ENCODE measurements at regions not wholly inside any gene's neighbourhood (a gene's known extent, or its start where the extent isn't known, plus 50 kb on each side); places are given as distances from the start of the nearest gene placed in this dataset.

- no peak overlapping the region for H3K4me3 ChIP-seq (ENCODE audit: low read depth, low read length)
- H3K9me3 ChIP-seq = no peaks in the 10 kb centered on the region
- H3K36me3 ChIP-seq = no peaks in the 10 kb centered on the region
- H3K27me3 ChIP-seq = no peaks in the 10 kb centered on the region; the same call in 1 of the 2 replicates
- H3K4me1 ChIP-seq = no peaks in the 10 kb centered on the region
- no peak for DNase-seq
- TF ChIP-seq CTCF (IDR thresholded peaks at IDR 0.05; ENCODE audit: low read depth, low read length) = no peak
These were observed 278.5 kb downstream of the TAF11L14 start for GRCh38 chr5:17912794-17913193.

GRCh38 chr5:17916446-17916845 lies 282.2 kb downstream of the TAF11L14 start:
- no peaks in the 10 kb centered on the region for H3K4me1 ChIP-seq
- no peaks in the 10 kb centered on the region for H3K36me3 ChIP-seq
- TF ChIP-seq CTCF (IDR thresholded peaks at IDR 0.05; ENCODE audit: low read depth, low read length) = no peak
- no peaks in the 10 kb centered on the region for H3K9me3 ChIP-seq
- H3K4me3 ChIP-seq (ENCODE audit: low read depth, low read length) = no peak overlapping the region
- no peak for DNase-seq
- no peaks in the 10 kb centered on the region; the same call in none of the 2 replicates for H3K27me3 ChIP-seq

- no peaks in the 10 kb centered on the region for H3K4me1 ChIP-seq
- no peaks in the 10 kb centered on the region; the same call in none of the 2 replicates for H3K27me3 ChIP-seq
- H3K36me3 ChIP-seq = no peaks in the 10 kb centered on the region
- H3K4me3 ChIP-seq (ENCODE audit: low read depth, low read length) = no peak overlapping the region
- DNase-seq = no peak
- TF ChIP-seq CTCF (IDR thresholded peaks at IDR 0.05; ENCODE audit: low read depth, low read length) = no peak
- no peaks in the 10 kb centered on the region for H3K9me3 ChIP-seq
These were observed 283.2 kb downstream of the TAF11L14 start for GRCh38 chr5:17917465-17917864.

GRCh38 chr5:17918373-17919104 lies 284.3 kb downstream of the TAF11L14 start:
- Histone ChIP-seq H3K27me3 (no peaks in the 10 kb centered on the region; the same call in 1 of the 2 replicates), H3K4me3 (ENCODE audit: low read depth, low read length) (no peak overlapping the region), H3K9me3 (no peaks in the 10 kb centered on the region), H3K36me3 (no peaks in the 10 kb centered on the region), H3K4me1 (no peaks in the 10 kb centered on the region)
- no peak for DNase-seq
- TF ChIP-seq CTCF (IDR thresholded peaks at IDR 0.05; ENCODE audit: low read depth, low read length) = no peak

- no peaks in the 10 kb centered on the region for H3K4me1 ChIP-seq
These were observed 291.0 kb downstream of the TAF11L14 start for GRCh38 chr5:17925276-17925675.

More at GRCh38 chr5:17925276-17925675, 291.0 kb downstream of the TAF11L14 start:
- H3K27me3 ChIP-seq = no peaks in the 10 kb centered on the region; the same call in 1 of the 2 replicates
- H3K4me3 ChIP-seq (ENCODE audit: low read depth, low read length) = no peak overlapping the region
- no peaks in the 10 kb centered on the region for H3K36me3 ChIP-seq
- DNase-seq = no peak
- H3K9me3 ChIP-seq = no peaks in the 10 kb centered on the region
- TF ChIP-seq CTCF (IDR thresholded peaks at IDR 0.05; ENCODE audit: low read depth, low read length) = no peak
